GM19025 (cell line): ENCODE measurements at regions not wholly inside any gene's neighbourhood (a gene's known extent, or its start where the extent isn't known, plus 50 kb on each side); places are given as distances from the start of the nearest gene placed in this dataset.
"Not testable (repeated sequence)": the region's sequence is repeated elsewhere in the genome, so short reads cannot be mapped to it uniquely, and the experiment has no call there.

ENCODE experiments used
- ATAC-seq: cut with Tn5 transposase; IDR thresholded peaks from one replicate; pipeline ENCODE4 v1.9.1; 2021; ENCODE audit warnings: mild to moderate bottlenecking, low read depth, moderate library complexity; ENCODE audit not compliant: unreplicated experiment

GRCh38 chr1:10936998-10937901 is 75.2 kb upstream of the TARDBP start:
- ATAC-seq = no peak

- no peak for ATAC-seq
Measured at GRCh38 chr1:10938741-10939417, 73.6 kb upstream of the TARDBP start.

- ATAC-seq = peak; percentile 47
Measured at GRCh38 chr1:10939654-10940450, 72.6 kb upstream of the TARDBP start.

- peak; percentile 16 for ATAC-seq
Measured at GRCh38 chr1:10940451-10940804, 72.0 kb upstream of the TARDBP start.

GRCh38 chr1:10940838-10941237 is 71.6 kb upstream of the TARDBP start:
- no peak for ATAC-seq

GRCh38 chr1:10941891-10942541 is 70.4 kb upstream of the TARDBP start:
- no peak for ATAC-seq

GRCh38 chr1:10942542-10942912 is 69.9 kb upstream of the TARDBP start:
- ATAC-seq = no peak

GRCh38 chr1:10943041-10943440 is 69.4 kb upstream of the TARDBP start:
- ATAC-seq = no peak

GRCh38 chr1:10943991-10944730 is 68.3 kb upstream of the TARDBP start:
- ATAC-seq = no peak

GRCh38 chr1:10945991-10946509 is 66.4 kb upstream of the TARDBP start:
- no peak for ATAC-seq

- no peak for ATAC-seq
Measured at GRCh38 chr1:10947181-10947580, 65.3 kb upstream of the TARDBP start.

GRCh38 chr1:10947691-10948462 is 64.6 kb upstream of the TARDBP start:
- no peak for ATAC-seq

- ATAC-seq = no peak
Measured at GRCh38 chr1:10948463-10948775, 64.0 kb upstream of the TARDBP start.

GRCh38 chr1:10950316-10951172 is 61.9 kb upstream of the TARDBP start:
- ATAC-seq = no peak

GRCh38 chr1:10951298-10951697 is 61.2 kb upstream of the TARDBP start:
- not testable (repeated sequence) for ATAC-seq

GRCh38 chr1:10951961-10952360 is 60.5 kb upstream of the TARDBP start:
- ATAC-seq = no peak

GRCh38 chr1:10953505-10954193 is 58.8 kb upstream of the TARDBP start:
- no peak for ATAC-seq

- ATAC-seq = no peak
Measured at GRCh38 chr1:10957133-10957532, 55.3 kb upstream of the TARDBP start.
